Endothelial cell of umbilical vein (primary cell): ENCODE measurements at regions not wholly inside any gene's neighbourhood (a gene's known extent, or its start where the extent isn't known, plus 50 kb on each side); places are given as distances from the start of the nearest gene placed in this dataset.
A peak's percentile ranks its signal among the peaks of the same experiment; 100 is the strongest.

Source experiments
- BruUV-seq: library from RNA; stranded (reverse); fragments of 400-500 nt; replicated peaks from 2 replicates; lab custom pipeline; 2021; lab: Mats Ljungman, UMichigan
- CTCF ChIA-PET: fragments of 300-600, 350-600 bp; sonication (Branson Sonifier 250); formaldehyde crosslinking; loops from one replicate; lab custom pipeline; 2021; ENCODE audit warnings: antibody characterized with exemption, inconsistent platforms; lab: Charles Lee
- POLR2A ChIA-PET: fragments of 300-600, 350-600 bp; sonication (Branson Sonifier 250); formaldehyde crosslinking; loops from one replicate; lab custom pipeline; 2021; ENCODE audit warnings: antibody characterized with exemption, inconsistent platforms; lab: Charles Lee
- DNase-seq: peaks from one replicate; pipeline ENCODE4 v3.0.0-alpha.2; 2011; ENCODE audit warnings: low read depth, low spot score
- FAIRE-seq: peaks from 2 replicates; lab custom pipeline; 2011; peaks lifted over from hg19 to GRCh38; lab: Jason Lieb, UNC
- H2AFZ ChIP-seq: 2 replicates; pipeline ENCODE4 v1.6.0; 2012; ENCODE audit warnings: low read depth, low read length, control low read depth, inconsistent platforms
- H3K27ac ChIP-seq: 2 replicates; pipeline ENCODE4 v1.5.1; 2011; ENCODE audit warnings: low read depth, mild to moderate bottlenecking, control low read depth, low read length, moderate library complexity; ENCODE audit not compliant: insufficient read depth
- H3K27me3 ChIP-seq, 2 experiments: 2 replicates each; pipeline versions ENCODE4 v1.6.0 to v1.6.1; 2011; ENCODE audit warnings: low read length in 2 of 2, mixed read lengths in 1 of 2; ENCODE audit not compliant: control insufficient read depth in 2 of 2, insufficient read depth in 2 of 2
- H3K36me3 ChIP-seq, 2 experiments: 2 replicates in 1 of 2; 3 replicates in 1 of 2; pipeline ENCODE4 v1.5.1; 2011; ENCODE audit warnings: low read length in 2 of 2, mild to moderate bottlenecking in 1 of 2, moderate library complexity in 1 of 2; ENCODE audit not compliant: control insufficient read depth in 2 of 2, insufficient read depth in 2 of 2; ENCODE audit errors: extremely low read depth in 1 of 2
- H3K4me1 ChIP-seq: 3 replicates; pipeline ENCODE4 v1.5.1; 2011; ENCODE audit warnings: mild to moderate bottlenecking, low read length; ENCODE audit not compliant: control insufficient read depth, insufficient read depth; ENCODE audit errors: extremely low read depth
- H3K4me2 ChIP-seq: 2 replicates; pipeline ENCODE4 v1.6.1; 2011; ENCODE audit warnings: low read length, control low read depth, mixed read lengths; ENCODE audit not compliant: insufficient read depth
- H3K4me3 ChIP-seq, 3 experiments: fragments of 200-600 bp in 1 of 3; sonication (generic), shearing (Covaris generic) in 1 of 3; replicated peaks in 1 of 3; 2 replicates each; pipeline ENCODE4 v1.5.1; 2011 to 2016; ENCODE audit warnings: control low read depth in 3 of 3, low read length in 3 of 3, mild to moderate bottlenecking in 2 of 3, inconsistent platforms in 1 of 3, low read depth in 1 of 3, moderate library complexity in 1 of 3; ENCODE audit not compliant: insufficient read depth in 1 of 3
- H3K79me2 ChIP-seq: 2 replicates; pipeline ENCODE4 v1.6.0; 2012; ENCODE audit warnings: low read length, inconsistent platforms; ENCODE audit not compliant: control insufficient read depth, insufficient read depth
- H3K9ac ChIP-seq: replicated peaks from 2 replicates; pipeline ENCODE3; 2011; ENCODE audit warnings: low read length, control low read depth; ENCODE audit not compliant: insufficient read depth; ENCODE audit errors: extremely low read depth
- H3K9me1 ChIP-seq: replicated peaks from 3 replicates; pipeline ENCODE4 v1.6.0; 2011; ENCODE audit warnings: mild to moderate bottlenecking, low read length; ENCODE audit not compliant: control insufficient read depth, insufficient read depth; ENCODE audit errors: extremely low read depth
- H3K9me3 ChIP-seq: replicated peaks from 2 replicates; pipeline ENCODE4 v1.5.1; 2012; ENCODE audit warnings: low read length, inconsistent platforms; ENCODE audit not compliant: control insufficient read depth, insufficient read depth
- H4K20me1 ChIP-seq: replicated peaks from 2 replicates; pipeline ENCODE3; 2011; ENCODE audit warnings: mild to moderate bottlenecking, low read length; ENCODE audit not compliant: control insufficient read depth, insufficient read depth; ENCODE audit errors: extremely low read depth
- CTCF ChIP-seq, 2 donors: IDR thresholded peaks; 1 replicate in 1 of 2; 2 replicates in 1 of 2; pipeline ENCODE4 v1.5.1; 2011; ENCODE audit warnings: low read length in 2 of 2, mild to moderate bottlenecking in 2 of 2, moderate library complexity in 2 of 2, control low read depth in 1 of 2, inconsistent platforms in 1 of 2, low read depth in 1 of 2; ENCODE audit not compliant: insufficient read depth in 1 of 2; ENCODE audit errors: extremely low read depth in 1 of 2
- EZH2 ChIP-seq: IDR thresholded peaks from 2 replicates; pipeline ENCODE4 v1.6.1; 2012; ENCODE audit warnings: borderline replicate concordance, low read depth, mild to moderate bottlenecking, moderate library complexity, low read length, inconsistent platforms; ENCODE audit not compliant: severe bottlenecking
- FOS ChIP-seq: IDR thresholded peaks from 2 replicates; pipeline ENCODE4 v1.6.1; 2011; ENCODE audit warnings: mild to moderate bottlenecking, low read length, moderate library complexity, borderline replicate concordance; ENCODE audit not compliant: insufficient read depth
- GATA2 ChIP-seq: IDR thresholded peaks from 2 replicates; pipeline ENCODE4 v1.7.0; 2011; ENCODE audit warnings: low read depth, mild to moderate bottlenecking, moderate library complexity, mixed read lengths, low read length; ENCODE audit not compliant: insufficient read length, insufficient read depth
- JUN ChIP-seq: IDR thresholded peaks from 2 replicates; pipeline ENCODE4 v1.6.1; 2011; ENCODE audit warnings: borderline replicate concordance, low read depth; ENCODE audit not compliant: insufficient read length, insufficient read depth
- MAX ChIP-seq: IDR thresholded peaks from 2 replicates; pipeline ENCODE4 v1.6.1; 2011; ENCODE audit not compliant: insufficient read depth, insufficient read length
- MYC ChIP-seq: IDR thresholded peaks from one replicate; pipeline ENCODE4 v1.6.1; 2011; ENCODE audit warnings: mild to moderate bottlenecking, low read depth, low read length
- POLR2A ChIP-seq: IDR thresholded peaks from 2 replicates; pipeline ENCODE4 v1.6.1; 2012; ENCODE audit warnings: low read depth, mild to moderate bottlenecking, control low read depth, low read length
- POLR2AphosphoS5 ChIP-seq: IDR thresholded peaks from 2 replicates; pipeline ENCODE4 v1.6.1; 2012; ENCODE audit warnings: low read depth, mild to moderate bottlenecking, control low read depth, low read length, moderate library complexity; ENCODE audit not compliant: insufficient read depth
- dilution Hi-C: fragments of 300-500 bp; cut with MboI; formaldehyde crosslinking; loops from one replicate; pipeline ENCODE4 v1.15.0; 2019; ENCODE audit warnings: low sequenced_read_pairs; ENCODE audit not compliant: extremely low pct_ligation_motif_present
- intact Hi-C: fragments of 100-400 bp; cut with micrococcal nuclease; formaldehyde crosslinking; loops from one replicate; pipeline ENCODE4 v1.10.0; 2022

GRCh38 chr12:25714198-25714984, 161.3 kb upstream of the LMNTD1 start:
- DNase-seq (no peak), FAIRE-seq (peak; percentile 31)
- Histone ChIP-seq H3K9me3 (no peaks in the 10 kb centered on the region), H3K9ac (no peak overlapping the region), H3K4me2 (no peak overlapping the region), H2AFZ (no peak overlapping the region), H3K27me3 (no peaks in the 10 kb centered on the region), H3K36me3 (no peaks in the 10 kb centered on the region), H3K9me1 (no peaks in the 10 kb centered on the region), H4K20me1 (no peaks in the 10 kb centered on the region), H3K4me1 (peaks cover 6% of the 10 kb centered on the region), H3K4me3 (no peak overlapping the region), H3K27ac (no peak overlapping the region), H3K79me2 (no peaks in the 10 kb centered on the region)
- ChIA-PET POLR2A (no interaction called here), CTCF (no interaction called here)
- dilution Hi-C loops: no loop called here
- BruUV-seq: no TSS peak
- TF ChIP-seq FOS (no peak), POLR2A (no peak), POLR2AphosphoS5 (no peak), EZH2 (no peak), JUN (no peak), GATA2 (no peak), CTCF (IDR thresholded peaks at IDR 0.05; ENCODE audit: extremely low read depth in 1 of 2, insufficient read depth in 1 of 2, low read depth in 1 of 2, low read length in 2 of 2) (no peak), MAX (no peak), MYC (no peak)
- intact Hi-C loops: no loop called here
